Stomach (tissue), 8 donors: ENCODE measurements at regions not wholly inside any gene's neighbourhood (a gene's known extent, or its start where the extent isn't known, plus 50 kb on each side); places are given as distances from the start of the nearest gene placed in this dataset.

ENCODE experiments used
- DNase-seq, 2 donors: peaks; one replicate each; pipeline versions ENCODE4 v3.0.0 to v3.0.0-alpha.2; 2013 to 2019
- H3K27ac ChIP-seq, 5 donors: fragments of 200-600 bp in 4 of 5; sonication (generic) in 4 of 5; one replicate each; pipeline ENCODE4 v1.5.1; 2013 to 2019; ENCODE audit warnings: mild to moderate bottlenecking in 1 of 5, moderate library complexity in 1 of 5
- H3K27me3 ChIP-seq, 3 donors: fragments of 200-600 bp; sonication (generic); one replicate each; pipeline ENCODE4 v1.5.1; 2017 to 2019; ENCODE audit warnings: mixed run types in 1 of 3
- H3K36me3 ChIP-seq, 4 donors: fragments of 200-600 bp; sonication (generic); 1 replicate in 3 of 4; 2 replicates in 1 of 4; pipeline ENCODE4 v1.5.1; 2016 to 2019
- H3K4me1 ChIP-seq, 4 donors: fragments of 200-600 bp; sonication (generic); one replicate each; pipeline ENCODE4 v1.5.1; 2016 to 2019
- H3K4me3 ChIP-seq, 4 donors: fragments of 200-600 bp; sonication (generic) in 3 of 4; one replicate each; pipeline ENCODE4 v1.5.1; 2016 to 2019; ENCODE audit warnings: mild to moderate bottlenecking in 1 of 4
- H3K9me3 ChIP-seq, 4 donors: fragments of 200-600 bp; sonication (generic); one replicate each; pipeline ENCODE4 v1.5.1; 2016 to 2019
- EP300 ChIP-seq: sonication (generic); formaldehyde crosslinking; IDR thresholded peaks from one replicate; pipeline ENCODE4 v1.6.1; 2017; ENCODE audit warnings: antibody characterized with exemption
- POLR2A ChIP-seq, 4 donors: fragments of 450-650 bp; IDR thresholded peaks; one replicate each; pipeline ENCODE4 v1.6.1; 2016; ENCODE audit warnings: antibody characterized with exemption in 4 of 4, control low read depth in 2 of 4, mild to moderate bottlenecking in 1 of 4, moderate library complexity in 1 of 4
- POLR2AphosphoS5 ChIP-seq, 3 donors: sonication (generic); formaldehyde crosslinking; IDR thresholded peaks; one replicate each; pipeline ENCODE4 v1.6.1; 2016; ENCODE audit warnings: antibody characterized with exemption in 3 of 3
- WGBS, 5 donors: extraction: QIAGEN DNeasy Blood & Tissue Kit in 3 of 5; methylation state at CpG; one replicate each; pipeline versions ENCODE4 v1.1.5 to v1.1.7; 2013 to 2018; 5-methylcytosine and 5-hydroxymethylcytosine counted together
- intact Hi-C: fragments of 100-400 bp; cut with DNase I; formaldehyde crosslinking; loops from one replicate; pipeline ENCODE4 v1.15.1; 2023; ENCODE audit warnings: low total_unique reads
- TF ChIP-seq, protein P1 (sequence below), 7 experiments: fragments of 450-650 bp in 4 of 7; fragments of 200-600 bp in 3 of 7; sonication (generic) in 3 of 7; IDR thresholded peaks; one replicate each; pipeline ENCODE4 v1.5.1; 2016 to 2019; ENCODE audit warnings: antibody characterized with exemption in 7 of 7, control low read depth in 2 of 7, mild to moderate bottlenecking in 1 of 7
- donor health status: healthy with polysubstance abuse.
- donor health status: Bipolar disorder and iron deficiency.
- donor health status: healthy.

DNA sequence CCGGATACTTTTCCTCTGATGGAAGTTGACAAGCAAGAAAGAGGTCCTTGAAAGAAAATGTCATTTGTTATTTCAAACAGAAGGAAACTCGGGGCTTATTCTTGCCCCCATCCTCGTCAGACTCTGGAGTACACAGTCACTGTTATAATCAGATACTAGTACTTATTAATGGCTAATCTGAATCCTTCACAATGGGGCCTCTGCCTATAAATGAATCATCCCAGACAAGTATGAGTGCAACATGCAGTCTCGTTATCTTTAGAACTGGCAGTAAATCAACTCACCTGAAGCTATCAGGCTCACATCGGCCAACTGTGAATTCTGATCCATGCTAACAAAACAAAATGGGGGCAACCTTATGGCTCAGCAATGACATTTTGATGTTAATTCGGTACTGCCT lies 216.7 kb downstream of the GRIN2B start:
- no peak overlapping the region for H3K4me3 ChIP-seq
- no peaks in the 10 kb centered on the region for H3K9me3 ChIP-seq
- H3K27ac ChIP-seq, result no peak overlapping the region
- intact Hi-C loops, result no loop called here
- WGBS, 5 donors, result 67 to 73% (median 72%) methylated on average over 6 of the region's 6 CpGs
- no peaks in the 10 kb centered on the region for H3K27me3 ChIP-seq
- no peaks in the 10 kb centered on the region for H3K4me1 ChIP-seq
- DNase-seq, result no peak
- TF ChIP-seq, protein P1, sequence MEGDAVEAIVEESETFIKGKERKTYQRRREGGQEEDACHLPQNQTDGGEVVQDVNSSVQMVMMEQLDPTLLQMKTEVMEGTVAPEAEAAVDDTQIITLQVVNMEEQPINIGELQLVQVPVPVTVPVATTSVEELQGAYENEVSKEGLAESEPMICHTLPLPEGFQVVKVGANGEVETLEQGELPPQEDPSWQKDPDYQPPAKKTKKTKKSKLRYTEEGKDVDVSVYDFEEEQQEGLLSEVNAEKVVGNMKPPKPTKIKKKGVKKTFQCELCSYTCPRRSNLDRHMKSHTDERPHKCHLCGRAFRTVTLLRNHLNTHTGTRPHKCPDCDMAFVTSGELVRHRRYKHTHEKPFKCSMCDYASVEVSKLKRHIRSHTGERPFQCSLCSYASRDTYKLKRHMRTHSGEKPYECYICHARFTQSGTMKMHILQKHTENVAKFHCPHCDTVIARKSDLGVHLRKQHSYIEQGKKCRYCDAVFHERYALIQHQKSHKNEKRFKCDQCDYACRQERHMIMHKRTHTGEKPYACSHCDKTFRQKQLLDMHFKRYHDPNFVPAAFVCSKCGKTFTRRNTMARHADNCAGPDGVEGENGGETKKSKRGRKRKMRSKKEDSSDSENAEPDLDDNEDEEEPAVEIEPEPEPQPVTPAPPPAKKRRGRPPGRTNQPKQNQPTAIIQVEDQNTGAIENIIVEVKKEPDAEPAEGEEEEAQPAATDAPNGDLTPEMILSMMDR (IDR thresholded peaks at IDR 0.05), result no peak
- no peak for TF ChIP-seq POLR2AphosphoS5 (IDR thresholded peaks at IDR 0.05)
- no peak for TF ChIP-seq EP300
- no peak for TF ChIP-seq POLR2A (IDR thresholded peaks at IDR 0.05)
- no peaks in the 10 kb centered on the region for H3K36me3 ChIP-seq

DNA sequence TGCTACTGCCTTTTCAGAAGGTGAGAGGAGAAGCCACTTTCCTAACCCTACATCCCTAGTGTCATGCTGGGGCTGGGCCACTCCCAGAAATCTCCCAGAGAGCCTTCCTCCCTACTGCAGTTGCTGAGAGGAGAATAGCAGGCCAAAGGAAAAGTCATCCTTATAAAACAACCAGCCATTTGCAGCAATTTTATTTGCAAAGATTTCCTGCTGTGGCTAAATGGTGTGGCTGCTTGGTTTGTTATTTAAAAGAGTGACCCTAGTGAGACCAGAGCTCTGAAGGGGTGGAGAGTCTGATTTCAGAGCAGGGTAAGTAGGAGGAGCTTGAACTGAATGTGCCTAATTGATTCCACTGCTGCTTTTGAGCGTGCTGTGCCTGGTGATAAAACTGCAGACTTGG lies 232.0 kb downstream of the GRIN2B start:
- 10 to 21% (median 21%) methylated on average over 1 of the region's 1 CpG for WGBS, 5 donors

DNA sequence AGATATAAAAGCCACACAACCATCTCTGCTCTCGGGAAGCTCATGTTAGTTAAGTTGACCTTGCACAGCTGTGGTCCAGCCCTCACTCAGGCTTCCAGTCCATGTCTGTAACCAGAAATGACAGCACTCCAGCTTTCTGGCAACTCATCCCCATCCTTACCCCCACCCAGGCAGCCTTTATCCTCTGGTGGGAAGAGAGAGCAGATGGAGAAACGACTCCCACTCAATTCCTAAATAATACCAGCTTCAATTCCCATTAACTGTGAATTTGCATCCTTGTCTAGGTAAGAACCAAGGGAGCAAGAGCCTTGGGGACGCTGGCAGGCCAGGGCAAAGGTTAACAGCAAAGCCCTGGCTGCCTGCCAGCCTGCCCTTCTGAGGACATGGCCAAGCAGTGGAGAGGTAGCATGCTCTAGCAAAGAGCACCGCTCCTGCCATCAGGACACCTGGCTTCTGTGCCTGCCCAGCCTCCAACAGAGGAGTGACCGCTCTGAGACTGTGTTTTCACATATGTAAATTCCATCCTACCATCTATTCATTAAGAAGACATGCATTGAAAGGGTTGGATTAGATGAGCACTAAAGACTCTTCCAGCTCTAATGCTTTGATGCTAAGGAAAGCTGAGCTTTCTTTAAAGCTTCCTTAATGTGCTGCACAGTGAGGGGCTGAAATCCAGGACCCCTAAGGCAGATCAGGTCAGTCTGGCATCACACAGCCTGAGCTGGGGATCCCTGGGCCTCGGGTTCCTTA lies 236.1 kb downstream of the GRIN2B start:
- intact Hi-C loops, result no loop called here
- no peak for TF ChIP-seq POLR2AphosphoS5 (IDR thresholded peaks at IDR 0.05)
- TF ChIP-seq, protein P1 (IDR thresholded peaks at IDR 0.05), result no peak
- no peak for TF ChIP-seq EP300
- TF ChIP-seq POLR2A (IDR thresholded peaks at IDR 0.05), result no peak
- Histone ChIP-seq H3K4me1 (no peaks in the 10 kb centered on the region), H3K27ac (no peak overlapping the region), H3K4me3 (no peak overlapping the region), H3K36me3 (no peaks in the 10 kb centered on the region), H3K9me3 (no peaks in the 10 kb centered on the region), H3K27me3 (no peaks in the 10 kb centered on the region)
- DNase-seq, result peak in 1 of 2 donors; percentile 37
- 41 to 47% (median 46%) methylated on average over 6 of the region's 6 CpGs for WGBS, 5 donors

More for the DNA sequence above, 232.0 kb downstream of the GRIN2B start:
- H3K4me1 ChIP-seq, result no peaks in the 10 kb centered on the region
- H3K4me3 ChIP-seq, result no peak overlapping the region
- H3K27me3 ChIP-seq, result no peaks in the 10 kb centered on the region
- no peak overlapping the region for H3K27ac ChIP-seq
- no peaks in the 10 kb centered on the region for H3K9me3 ChIP-seq
- no peaks in the 10 kb centered on the region for H3K36me3 ChIP-seq
- no peak for TF ChIP-seq EP300
- no peak for TF ChIP-seq POLR2AphosphoS5 (IDR thresholded peaks at IDR 0.05)
- TF ChIP-seq, protein P1 (IDR thresholded peaks at IDR 0.05), result no peak
- intact Hi-C loops, result no loop called here
- no peak for DNase-seq

DNA sequence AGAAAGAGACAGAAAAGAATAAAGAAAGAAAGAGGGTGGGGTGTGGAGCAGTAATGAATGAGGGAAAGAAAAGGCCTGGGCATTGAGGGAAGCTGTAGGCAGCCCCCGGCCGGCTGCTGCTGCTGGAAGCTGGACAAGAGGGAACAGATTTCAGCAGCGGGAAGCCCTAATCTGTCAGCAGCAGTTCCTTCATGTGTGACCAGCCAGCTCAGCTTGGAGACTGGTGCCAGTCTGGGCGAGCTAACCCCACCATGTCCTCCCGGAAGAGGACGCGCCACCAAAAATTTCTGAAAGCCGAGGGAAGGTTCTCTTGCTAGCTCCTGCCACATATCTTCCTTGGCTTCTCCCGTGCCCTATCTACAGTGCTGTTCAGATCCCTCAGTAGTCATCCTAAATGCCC lies 236.8 kb downstream of the GRIN2B start:
- TF ChIP-seq EP300, result no peak
- TF ChIP-seq POLR2AphosphoS5 (IDR thresholded peaks at IDR 0.05), result no peak
- TF ChIP-seq POLR2A (IDR thresholded peaks at IDR 0.05), result no peak
- TF ChIP-seq, protein P1 (IDR thresholded peaks at IDR 0.05), result no peak
- Histone ChIP-seq H3K27ac (no peak overlapping the region), H3K4me3 (no peak overlapping the region), H3K9me3 (no peaks in the 10 kb centered on the region), H3K36me3 (no peaks in the 10 kb centered on the region), H3K4me1 (peaks cover 0 to 4% (median 0%) of the 10 kb centered on the region in 4 donors), H3K27me3 (no peaks in the 10 kb centered on the region)
- intact Hi-C loops, result no loop called here
- WGBS, 5 donors, result 81 to 84% (median 82%) methylated on average over 9 of the region's 9 CpGs
- DNase-seq, result no peak
